ENCODE measurements at regions not wholly inside any gene's neighbourhood (a gene's known extent, or its start where the extent isn't known, plus 50 kb on each side); places are given as distances from the start of the nearest gene placed in this dataset.

- Histone ChIP-seq H3K9ac (ENCODE audit: insufficient read depth in 1 of 2, low read depth in 2 of 2, low read length in 2 of 2) (no peak overlapping the region), H3K4me1 (replicated peaks in 1 of 2; ENCODE audit: control insufficient read depth in 2 of 2, insufficient read depth in 2 of 2, low read length in 2 of 2) (no peaks in the 10 kb centered on the region), H4K20me1 (replicated peaks; ENCODE audit: control insufficient read depth, insufficient read depth, low read length) (no peaks in the 10 kb centered on the region), H3K27ac (ENCODE audit: extremely low read depth, low read depth, low read length) (no peak overlapping the region), H2AFZ (ENCODE audit: low read depth, low read length) (no peak overlapping the region), H3K9me1 (ENCODE audit: control insufficient read depth, insufficient read depth, low read length) (no peaks in the 10 kb centered on the region), H3K27me3 (ENCODE audit: control insufficient read depth in 2 of 2, insufficient read depth in 2 of 2, low read length in 2 of 2) (no peaks in the 10 kb centered on the region), H3K36me3 (ENCODE audit: control insufficient read depth, insufficient read depth, low read length) (no peaks in the 10 kb centered on the region), H3K4me3 (no peak overlapping the region), H3K9me3 (replicated peaks; ENCODE audit: control insufficient read depth, insufficient read depth, low read depth, low read length) (no peaks in the 10 kb centered on the region), H3K4me2 (ENCODE audit: insufficient read depth, low read length) (no peak overlapping the region), H3K79me2 (ENCODE audit: control insufficient read depth, insufficient read depth, low read length) (no peaks in the 10 kb centered on the region)
- in situ Hi-C loops (cut with MboI) (no loop called here), intact Hi-C loops (cut with micrococcal nuclease) (no loop called here)
- BruUV-seq (replicated peaks), result no TSS peak
- DNase-seq (ENCODE audit: extremely low read depth in 1 of 4, low spot score in 3 of 4) (no peak), ATAC-seq (no peak), FAIRE-seq (no peak)
- POLR2A ChIA-PET, result no interaction called here
- CTCF ChIA-PET (ENCODE audit: low intra/inter-chr PET ratio), result no interaction called here
- 0% methylated on average over 2 of the region's 2 CpGs for WGBS (ENCODE audit: insufficient coverage, low coverage, missing lambda C conversion rate)
- no peak for TF ChIP-seq MLLT1 (IDR thresholded peaks at IDR 0.05)
- TF ChIP-seq NONO (IDR thresholded peaks at IDR 0.05; ENCODE audit: low read depth in 2 of 2, low read length in 1 of 2), result no peak
- TF ChIP-seq SETDB1 (IDR thresholded peaks at IDR 0.05; ENCODE audit: low read length), result no peak
- no peak for TF ChIP-seq GABPB1 (CRISPR knock-in tag; IDR thresholded peaks at IDR 0.05)
- TF ChIP-seq ZNF253 (CRISPR knock-in tag; conservative IDR thresholded peaks at IDR 0.05), result no peak
- TF ChIP-seq, protein P1, sequence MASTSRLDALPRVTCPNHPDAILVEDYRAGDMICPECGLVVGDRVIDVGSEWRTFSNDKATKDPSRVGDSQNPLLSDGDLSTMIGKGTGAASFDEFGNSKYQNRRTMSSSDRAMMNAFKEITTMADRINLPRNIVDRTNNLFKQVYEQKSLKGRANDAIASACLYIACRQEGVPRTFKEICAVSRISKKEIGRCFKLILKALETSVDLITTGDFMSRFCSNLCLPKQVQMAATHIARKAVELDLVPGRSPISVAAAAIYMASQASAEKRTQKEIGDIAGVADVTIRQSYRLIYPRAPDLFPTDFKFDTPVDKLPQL (IDR thresholded peaks at IDR 0.05; ENCODE audit: extremely low read depth, insufficient read length), result no peak
- no peak for TF ChIP-seq TCFL5 (CRISPR knock-in tag; conservative IDR thresholded peaks at IDR 0.05)
Measured at GRCh38 chr5:145246379-145246778, 588.8 kb downstream of the PRELID2 start.

Data from K562 (cell line).